ENCODE measurements at regions not wholly inside any gene's neighbourhood (a gene's known extent, or its start where the extent isn't known, plus 50 kb on each side); places are given as distances from the start of the nearest gene placed in this dataset.

- Histone ChIP-seq H3K4me3 (no peak overlapping the region), H3K27ac (no peak overlapping the region)
- no peak for DNase-seq (ENCODE audit: low spot score)
- no peak for TF ChIP-seq CTCF (IDR thresholded peaks at IDR 0.05)
Measured at GRCh38 chr9:7289773-7290172, 509.8 kb downstream of the DMAC1 start.

GRCh38 chr9:7287986-7288385 is 511.6 kb downstream of the DMAC1 start:
- no peak overlapping the region for H3K27ac ChIP-seq
- no peak for DNase-seq (ENCODE audit: low spot score)

GRCh38 chr9:7287065-7287464 is 512.5 kb downstream of the DMAC1 start:
- Histone ChIP-seq H3K27ac (no peak overlapping the region), H3K4me3 (no peak overlapping the region)
- DNase-seq (ENCODE audit: low spot score), result no peak
- TF ChIP-seq CTCF (IDR thresholded peaks at IDR 0.05), result no peak

More at GRCh38 chr9:7287986-7288385, 511.6 kb downstream of the DMAC1 start:
- TF ChIP-seq CTCF (IDR thresholded peaks at IDR 0.05), result no peak
- H3K4me3 ChIP-seq, result no peak overlapping the region

GRCh38 chr9:7286101-7286500 is 513.5 kb downstream of the DMAC1 start:
- DNase-seq (ENCODE audit: low spot score), result no peak
- no peak for TF ChIP-seq CTCF (IDR thresholded peaks at IDR 0.05)
- Histone ChIP-seq H3K4me3 (no peak overlapping the region), H3K27ac (no peak overlapping the region)

- TF ChIP-seq CTCF (IDR thresholded peaks at IDR 0.05), result no peak
- DNase-seq (ENCODE audit: low spot score), result no peak
- Histone ChIP-seq H3K4me3 (no peak overlapping the region), H3K27ac (no peak overlapping the region)
Measured at GRCh38 chr9:7285199-7285598, 514.4 kb downstream of the DMAC1 start.

- DNase-seq (ENCODE audit: low spot score), result no peak
- Histone ChIP-seq H3K4me3 (no peak overlapping the region), H3K27ac (no peak overlapping the region)
- TF ChIP-seq CTCF (IDR thresholded peaks at IDR 0.05), result no peak
Measured at GRCh38 chr9:7284517-7284916, 515.1 kb downstream of the DMAC1 start.

GRCh38 chr9:7284117-7284516 is 515.5 kb downstream of the DMAC1 start:
- H3K27ac ChIP-seq, result no peak overlapping the region
- no peak overlapping the region for H3K4me3 ChIP-seq
- no peak for DNase-seq (ENCODE audit: low spot score)
- no peak for TF ChIP-seq CTCF (IDR thresholded peaks at IDR 0.05)

Measured in coronary artery (tissue), 2 donors.